ENCODE measurements at regions not wholly inside any gene's neighbourhood (a gene's known extent, or its start where the extent isn't known, plus 50 kb on each side); places are given as distances from the start of the nearest gene placed in this dataset.

DNA sequence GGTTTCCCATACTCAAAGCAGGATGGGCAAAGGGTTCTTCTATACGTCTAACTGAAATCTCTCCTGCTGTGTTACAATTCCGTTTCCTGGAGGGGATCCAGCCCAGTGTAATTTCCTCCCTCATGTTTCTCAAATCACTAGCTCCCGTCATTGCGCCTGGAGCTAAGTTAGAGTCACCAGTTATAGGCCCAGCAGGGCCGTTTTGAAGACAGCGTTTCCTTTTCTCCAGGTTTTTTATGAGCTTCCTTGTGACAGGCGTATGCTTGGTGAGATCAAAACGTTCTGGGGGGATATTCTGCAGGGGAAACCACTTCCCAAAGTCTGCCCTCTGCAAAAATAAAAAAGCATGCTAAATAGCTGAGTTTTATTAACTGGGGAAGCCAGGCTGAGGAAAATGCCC lies 53.0 kb upstream of the WWC1 start:
- Histone ChIP-seq H3K27me3 (ENCODE audit: control insufficient read depth, insufficient read depth, low read length) (no peaks in the 10 kb centered on the region), H3K4me1 (ENCODE audit: control insufficient read depth, insufficient read depth, low read length) (no peaks in the 10 kb centered on the region), H3K9ac (ENCODE audit: low read length) (no peak overlapping the region), H3K36me3 (ENCODE audit: control insufficient read depth, insufficient read depth, low read length) (no peaks in the 10 kb centered on the region), H3K4me3 (ENCODE audit: low read length) (no peak overlapping the region), H3K27ac (ENCODE audit: low read depth, low read length) (no peak overlapping the region)

DNA sequence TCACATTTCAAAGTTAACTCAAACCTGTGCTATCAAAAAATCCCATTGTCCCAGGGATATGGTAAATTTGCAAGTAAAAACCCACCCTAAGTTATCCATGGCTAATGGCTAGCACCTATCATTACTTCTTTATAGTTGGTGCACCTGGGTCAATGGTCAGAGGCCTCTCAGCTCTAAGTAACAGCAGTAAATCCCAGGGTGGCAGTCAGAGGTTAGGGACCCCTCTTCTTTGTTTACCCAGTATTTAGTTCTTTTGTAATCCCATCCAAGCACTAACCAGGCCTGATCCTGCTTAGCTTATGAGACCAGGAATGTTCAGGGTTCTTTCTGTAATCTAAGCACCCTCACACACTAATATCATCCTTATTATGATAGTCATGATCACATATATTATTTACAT lies 52.1 kb upstream of the WWC1 start:
- Histone ChIP-seq H3K9ac (ENCODE audit: low read length) (no peak overlapping the region), H3K4me3 (ENCODE audit: low read length) (no peak overlapping the region), H3K4me1 (ENCODE audit: control insufficient read depth, insufficient read depth, low read length) (no peaks in the 10 kb centered on the region), H3K36me3 (ENCODE audit: control insufficient read depth, insufficient read depth, low read length) (no peaks in the 10 kb centered on the region), H3K27me3 (ENCODE audit: control insufficient read depth, insufficient read depth, low read length) (no peaks in the 10 kb centered on the region), H3K27ac (ENCODE audit: low read depth, low read length) (no peak overlapping the region)

All from rectal smooth muscle tissue (tissue), 1 donor.